Neural progenitor cell (in vitro differentiated cells): ENCODE measurements at regions not wholly inside any gene's neighbourhood (a gene's known extent, or its start where the extent isn't known, plus 50 kb on each side); places are given as distances from the start of the nearest gene placed in this dataset.

Experiments
- CTCF ChIP-seq: fragments of 200-600 bp; sonication (generic); IDR thresholded peaks from 2 replicates; pipeline ENCODE4 v1.5.1; 2017; ENCODE audit warnings: antibody characterized with exemption, mild to moderate bottlenecking
- EZH2 ChIP-seq: fragments of 200-600 bp; sonication (generic); IDR thresholded peaks from 2 replicates; pipeline ENCODE4 v1.6.1; 2017; ENCODE audit warnings: antibody characterized with exemption, mild to moderate bottlenecking, moderate library complexity

GRCh38 chr16:59202233-59202862, 468.2 kb upstream of the GOT2 start:
- TF ChIP-seq CTCF (no peak), EZH2 (no peak)
